ENCODE measurements at regions not wholly inside any gene's neighbourhood (a gene's known extent, or its start where the extent isn't known, plus 50 kb on each side); places are given as distances from the start of the nearest gene placed in this dataset.

DNA sequence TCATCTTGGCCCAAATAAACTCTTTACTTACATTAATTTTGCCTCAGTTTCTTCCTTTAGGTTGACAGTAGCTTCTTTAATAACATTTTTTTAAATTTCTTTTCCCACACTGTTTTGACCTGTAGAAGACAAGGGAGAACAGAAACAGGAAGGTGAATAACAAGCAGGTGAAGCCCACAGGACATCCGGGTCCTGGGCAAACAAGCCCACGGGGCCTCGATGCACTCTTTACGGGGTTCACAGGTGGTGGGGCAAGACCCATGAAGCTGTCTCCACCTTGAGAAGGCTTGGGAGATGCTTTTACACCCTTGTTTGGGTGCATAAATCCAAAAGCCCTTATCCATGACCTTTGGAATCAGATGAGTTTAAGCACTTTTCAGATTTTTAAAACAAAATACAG is 301.0 kb upstream of the MGAT5 start:
- no peak for DNase-seq

DNA sequence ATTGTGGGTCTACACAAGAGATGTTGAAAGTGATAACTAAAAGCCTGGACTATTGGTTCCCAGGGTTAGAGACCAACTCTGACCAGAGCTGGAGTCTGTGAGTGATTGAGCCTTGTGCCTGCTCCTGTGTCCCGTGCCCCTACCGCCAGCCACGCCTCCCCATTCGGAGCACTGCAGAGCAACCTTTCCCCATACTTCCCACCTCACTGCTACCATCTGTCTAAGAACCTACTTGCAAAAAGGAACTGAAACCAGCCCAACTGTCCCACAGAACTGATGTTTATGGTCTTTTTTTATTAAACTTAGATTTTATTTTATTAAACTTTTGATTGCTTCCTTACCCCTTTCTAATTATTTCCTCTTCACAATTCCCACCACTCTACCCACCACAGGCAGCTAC is 300.3 kb upstream of the MGAT5 start:
- no peak for DNase-seq

DNA sequence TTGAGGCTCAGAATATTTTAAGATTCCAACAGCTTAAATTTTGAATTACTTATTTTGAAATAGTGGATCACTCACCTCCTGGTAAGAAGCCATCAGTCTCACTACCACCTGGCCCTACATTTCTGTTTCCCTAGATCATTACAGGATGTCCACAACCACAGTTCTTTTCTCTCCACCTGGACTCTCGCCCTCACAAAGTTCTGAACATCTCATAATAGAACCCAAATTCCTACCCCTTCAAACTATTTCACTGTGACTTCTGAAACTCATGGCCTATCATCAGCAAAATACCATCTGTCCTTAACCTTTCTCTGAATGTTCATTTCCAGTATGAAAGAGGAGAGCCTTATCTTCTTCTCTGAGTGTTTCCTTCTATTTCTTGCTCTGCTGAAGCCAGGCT is 299.2 kb upstream of the MGAT5 start:
- no peak for DNase-seq

DNA sequence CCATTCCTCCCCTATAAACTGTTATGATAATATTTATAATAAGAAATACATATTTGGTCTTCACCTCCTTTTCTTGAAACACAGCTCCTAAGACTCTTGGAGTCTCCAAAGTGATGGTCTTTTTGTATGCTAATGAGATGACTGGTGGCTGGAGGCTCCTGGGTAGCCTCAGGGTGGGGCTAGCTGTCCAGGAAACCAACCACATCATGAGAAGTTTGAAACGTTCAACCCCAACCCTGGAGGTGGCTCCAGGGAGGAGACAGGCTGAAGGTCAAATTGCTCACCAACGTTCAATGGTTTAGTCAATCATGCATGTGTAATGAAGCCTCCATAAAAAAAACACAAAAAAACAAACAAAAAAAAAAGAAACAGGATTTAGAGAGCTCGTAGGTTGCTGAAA is 298.7 kb upstream of the MGAT5 start:
- no peak for DNase-seq

DNA sequence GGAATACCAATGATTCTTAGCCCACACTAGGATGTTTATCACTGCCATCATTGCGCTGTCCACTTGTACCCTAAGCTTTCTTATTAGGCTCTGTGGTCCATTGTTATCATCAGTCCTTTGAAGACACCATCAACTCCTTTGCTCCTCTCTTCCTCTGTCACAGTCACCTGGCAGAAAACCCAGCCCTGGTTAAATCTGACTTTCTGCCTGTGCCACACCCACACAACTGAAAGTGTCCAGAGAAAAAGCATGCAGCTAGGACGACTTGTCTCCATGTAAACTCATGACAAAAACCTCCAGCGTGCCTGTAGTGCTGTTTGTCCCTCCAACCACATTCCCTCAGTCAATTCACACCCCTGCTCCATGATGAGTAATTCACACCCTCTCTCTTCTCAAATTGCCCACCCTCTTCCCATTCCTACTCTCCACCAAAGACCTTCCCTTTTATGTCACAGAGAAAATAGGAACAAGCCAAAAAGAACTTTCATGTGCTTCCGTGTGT is 297.4 kb upstream of the MGAT5 start:
- DNase-seq = no peak

DNA sequence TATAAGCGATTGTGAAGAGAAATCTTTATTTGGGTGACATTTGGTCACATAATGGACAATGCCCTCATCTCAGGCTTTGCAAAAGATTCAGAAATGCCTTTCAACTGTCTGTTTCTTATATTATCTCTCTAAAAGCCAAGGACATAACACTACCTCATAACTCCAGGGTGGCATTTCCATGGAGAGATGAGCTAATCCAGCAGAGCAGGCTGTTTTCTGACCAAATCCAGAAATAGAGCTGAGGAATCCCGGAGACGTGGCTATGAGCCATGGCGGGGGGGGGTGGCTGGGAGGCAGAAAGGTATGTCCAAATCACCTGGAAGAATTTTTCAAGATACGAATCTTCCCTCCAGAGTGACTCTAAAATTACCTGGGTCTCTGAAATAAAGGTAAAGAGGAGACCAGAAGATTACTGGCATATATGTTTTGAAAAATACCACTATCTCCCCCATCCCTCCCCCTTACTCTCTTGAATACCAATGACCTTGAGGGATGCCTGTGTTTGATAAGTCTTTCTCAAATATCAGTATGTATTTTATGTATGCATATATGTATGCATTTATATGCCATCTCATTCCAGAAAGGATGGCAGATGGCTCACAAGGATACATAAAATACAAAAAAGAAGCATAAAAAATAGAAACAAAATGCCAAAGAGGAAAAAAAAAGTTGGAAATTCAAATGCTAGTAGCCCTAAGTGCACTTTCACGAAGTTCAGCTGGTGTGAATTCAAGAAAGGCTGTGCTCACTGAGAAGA is 296.0 kb upstream of the MGAT5 start:
- no peak for DNase-seq

DNA sequence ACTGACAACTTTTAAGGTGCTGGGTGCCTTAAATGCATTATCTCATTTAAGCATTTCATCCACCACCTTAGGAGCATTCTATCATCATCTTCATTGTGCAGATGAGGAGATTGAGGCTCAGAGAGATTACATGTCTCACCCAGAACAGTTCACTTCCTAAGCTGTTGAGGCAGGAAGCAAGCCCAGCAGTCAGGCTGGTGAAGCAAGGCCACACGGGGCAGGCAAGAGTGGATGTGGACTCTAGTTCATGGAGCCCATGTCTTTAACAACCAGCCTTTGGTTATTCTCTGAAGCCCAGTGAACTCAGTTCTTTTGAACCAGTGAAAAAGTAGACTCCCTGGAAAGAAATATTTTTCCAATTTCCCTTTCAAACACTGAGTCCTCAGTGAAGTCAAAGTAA is 294.8 kb upstream of the MGAT5 start:
- DNase-seq = no peak

DNA sequence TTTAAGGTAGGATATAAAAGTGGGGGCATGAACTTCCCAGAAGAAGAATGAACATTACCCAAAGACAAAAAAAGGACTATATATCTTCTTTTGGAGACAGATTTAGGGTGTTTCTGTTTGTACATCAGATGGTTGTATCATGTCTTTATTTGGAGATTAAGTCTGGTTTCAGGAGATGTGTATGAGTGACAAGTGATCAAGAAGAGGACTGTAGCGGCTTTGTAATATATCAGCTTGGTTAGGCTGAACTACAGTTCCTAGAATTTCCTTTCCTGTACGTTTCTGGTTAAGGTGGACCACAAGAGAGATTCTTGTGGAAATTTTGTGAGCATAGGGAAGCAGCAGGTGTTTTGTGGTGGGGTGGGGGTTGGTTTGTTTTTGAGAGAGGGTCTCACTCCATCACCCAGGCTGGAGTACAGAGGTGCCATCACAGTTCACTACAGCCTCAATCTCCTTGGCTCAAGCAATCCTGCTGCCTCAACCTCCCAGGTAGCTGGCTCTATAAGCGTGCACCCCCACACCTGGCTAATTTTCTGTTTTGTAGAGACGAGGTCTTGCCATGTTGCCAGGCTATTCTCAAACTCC is 287.1 kb upstream of the MGAT5 start:
- no peak for DNase-seq

DNA sequence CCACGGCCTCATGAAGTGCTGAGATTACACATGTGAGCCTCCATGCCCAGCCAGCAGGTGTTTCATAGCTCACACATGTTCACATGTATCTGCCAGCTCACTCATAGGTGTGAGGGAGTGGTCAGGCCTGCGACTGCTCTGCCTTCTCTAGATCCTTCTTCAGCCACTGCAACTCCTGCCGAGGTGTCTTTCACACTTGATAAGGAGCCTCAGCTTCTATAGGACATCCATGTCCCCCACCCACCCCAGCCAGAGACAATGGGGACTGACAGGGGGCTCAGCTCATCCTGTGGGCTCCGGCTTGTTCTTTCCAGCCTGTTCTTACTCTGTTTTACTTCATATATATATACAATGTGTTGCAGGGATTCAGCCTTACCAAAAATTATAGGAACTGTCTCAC is 286.5 kb upstream of the MGAT5 start:
- DNase-seq = no peak

DNA sequence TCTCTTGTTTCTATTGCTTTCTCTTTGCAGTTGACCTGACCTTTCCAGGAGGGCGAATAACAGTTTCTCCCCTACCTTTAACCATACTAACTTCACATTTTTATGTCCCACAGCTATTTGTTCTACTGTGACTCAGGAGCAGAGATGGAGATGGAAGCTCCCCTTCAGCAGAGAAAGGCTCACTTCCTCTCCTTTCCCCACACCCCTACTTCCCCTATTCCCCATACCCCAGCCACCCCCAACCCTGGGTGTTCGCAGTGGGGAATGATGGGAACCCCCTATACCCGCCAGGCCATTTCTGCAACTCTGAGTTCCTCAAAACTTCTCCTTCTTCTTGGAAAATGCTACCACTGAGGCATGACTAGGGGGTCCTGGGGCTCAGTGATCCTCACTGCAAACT is 285.4 kb upstream of the MGAT5 start:
- no peak for DNase-seq

DNA sequence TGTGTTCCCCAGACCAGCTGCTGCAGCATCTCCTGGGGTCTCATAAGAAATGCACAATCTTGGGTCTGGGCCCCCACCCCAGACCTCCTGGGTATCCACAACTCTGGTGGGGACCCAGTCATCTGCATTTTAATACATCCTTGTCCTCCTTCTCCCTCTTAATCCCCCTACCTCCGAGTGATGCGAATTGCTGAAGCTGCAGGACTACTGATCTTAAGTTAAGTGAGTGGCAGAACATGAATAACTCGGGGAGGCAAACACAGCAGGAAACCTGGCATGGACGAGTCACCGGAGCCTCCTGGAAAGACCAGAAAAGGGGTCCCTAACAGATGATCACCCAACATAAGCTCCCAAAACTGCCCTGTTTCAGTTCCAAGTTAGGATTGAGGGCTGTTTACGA is 283.2 kb upstream of the MGAT5 start:
- no peak for DNase-seq

DNA sequence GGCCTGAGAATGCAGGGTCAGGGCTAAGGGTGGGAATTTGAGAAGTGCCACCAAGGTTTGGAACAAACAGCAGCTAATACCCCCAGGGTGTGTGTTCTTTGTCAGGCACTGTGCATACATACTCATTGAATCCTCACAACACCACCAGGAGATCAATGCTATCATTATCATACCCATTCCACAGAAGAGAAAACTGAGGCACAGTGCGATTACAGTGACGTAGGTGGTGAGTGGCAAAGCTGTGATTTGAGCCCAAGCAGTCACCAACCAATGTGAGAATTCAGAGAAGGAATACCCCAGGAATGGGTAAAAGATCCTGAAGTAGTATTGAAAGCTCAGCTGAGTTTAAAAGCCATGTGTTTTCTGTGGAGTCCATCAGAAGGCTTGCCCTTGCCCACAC is 281.6 kb upstream of the MGAT5 start:
- DNase-seq = no peak

DNA sequence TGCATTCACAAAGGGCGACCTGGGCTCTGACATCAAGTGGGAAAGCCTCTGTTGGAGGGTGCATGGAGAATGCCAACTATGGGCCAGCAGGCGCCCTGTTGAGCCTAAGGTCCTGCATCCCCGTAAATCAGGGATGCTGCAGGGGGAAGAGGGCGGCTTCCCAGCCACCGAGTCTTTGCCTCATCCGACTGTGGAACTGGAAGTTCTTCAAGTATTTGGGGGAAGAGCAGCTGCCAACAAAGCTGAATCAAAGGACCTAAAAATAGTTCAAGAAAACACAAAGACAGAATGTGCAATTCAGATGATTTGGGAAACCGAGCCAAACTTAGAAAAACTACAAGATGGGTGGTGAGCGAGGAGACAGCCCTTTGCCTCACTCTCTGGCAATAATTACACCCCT is 281.1 kb upstream of the MGAT5 start:
- DNase-seq = no peak

DNA sequence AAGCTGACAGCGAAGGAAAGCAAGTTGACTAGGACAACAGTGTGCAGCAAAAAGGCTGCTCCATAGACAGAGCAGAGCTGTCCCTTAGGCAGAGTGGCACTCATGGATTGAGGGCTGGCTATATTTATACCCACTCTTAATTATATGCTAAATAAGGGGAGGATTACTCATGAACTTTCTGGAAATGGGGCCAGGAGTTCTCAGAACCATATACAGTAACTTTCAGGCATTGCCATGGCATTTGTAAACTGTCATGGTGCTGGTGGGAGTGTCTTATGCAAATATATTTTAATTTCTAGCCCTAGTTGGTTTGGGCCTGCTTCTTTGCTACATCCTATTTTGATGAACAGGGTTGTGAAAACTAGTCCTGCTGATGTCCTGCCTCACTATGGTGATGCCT is 279.5 kb upstream of the MGAT5 start:
- DNase-seq = no peak

DNA sequence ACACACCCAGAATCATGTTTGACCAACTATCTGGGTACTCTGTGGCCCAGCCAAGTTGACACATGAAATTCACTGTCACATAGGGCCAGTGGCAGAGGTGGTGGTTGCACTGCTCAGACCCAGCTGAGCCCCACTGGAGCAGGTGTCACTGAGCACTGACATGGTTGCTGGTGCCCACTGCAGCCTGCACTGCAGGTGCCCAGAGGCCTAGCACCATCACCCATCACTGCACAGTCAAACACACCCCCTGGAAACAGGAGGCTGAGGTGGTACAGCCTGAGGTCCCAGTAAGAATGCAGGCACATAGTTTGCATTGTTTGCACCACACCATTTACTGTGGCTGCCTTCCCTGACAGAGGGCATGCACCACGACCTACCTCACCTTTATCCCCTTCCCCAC is 278.7 kb upstream of the MGAT5 start:
- DNase-seq = no peak

DNA sequence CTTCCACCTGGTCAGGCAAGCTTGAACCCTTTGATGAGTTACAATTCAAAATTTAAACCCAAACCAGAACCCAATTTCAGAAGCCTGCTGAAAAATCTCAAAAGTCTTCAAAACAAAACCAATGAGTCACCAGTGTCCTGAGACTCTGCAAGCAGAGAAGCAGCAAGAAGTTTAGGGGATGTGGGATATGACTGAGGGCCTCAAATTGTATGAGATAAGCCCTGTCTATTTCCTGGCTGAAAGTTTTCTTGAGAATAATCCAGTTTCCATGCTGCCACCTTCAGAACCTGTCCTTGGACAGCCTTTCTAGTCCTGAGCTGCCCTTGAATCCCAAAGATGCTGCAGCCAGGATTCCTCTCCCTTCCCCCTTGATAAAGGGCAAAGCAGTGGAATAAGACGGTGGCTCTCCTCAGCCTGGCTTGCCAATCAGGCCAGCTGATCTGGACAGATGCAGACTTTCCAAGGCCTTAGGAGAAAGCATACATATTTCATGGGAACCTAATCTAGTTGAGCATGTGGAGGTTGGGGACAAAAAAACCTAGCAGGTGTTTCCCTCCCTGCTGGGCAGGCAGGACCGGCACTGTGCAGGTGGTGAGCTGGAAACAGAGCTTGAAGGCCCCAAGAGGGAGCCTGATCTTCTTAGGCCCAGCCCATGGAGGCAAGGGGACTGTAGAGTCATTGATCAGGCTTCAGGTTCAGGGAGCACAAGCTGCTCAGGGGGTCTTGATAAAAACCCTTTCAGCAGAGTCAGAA is 278.0 kb upstream of the MGAT5 start:
- DNase-seq = no peak

DNA sequence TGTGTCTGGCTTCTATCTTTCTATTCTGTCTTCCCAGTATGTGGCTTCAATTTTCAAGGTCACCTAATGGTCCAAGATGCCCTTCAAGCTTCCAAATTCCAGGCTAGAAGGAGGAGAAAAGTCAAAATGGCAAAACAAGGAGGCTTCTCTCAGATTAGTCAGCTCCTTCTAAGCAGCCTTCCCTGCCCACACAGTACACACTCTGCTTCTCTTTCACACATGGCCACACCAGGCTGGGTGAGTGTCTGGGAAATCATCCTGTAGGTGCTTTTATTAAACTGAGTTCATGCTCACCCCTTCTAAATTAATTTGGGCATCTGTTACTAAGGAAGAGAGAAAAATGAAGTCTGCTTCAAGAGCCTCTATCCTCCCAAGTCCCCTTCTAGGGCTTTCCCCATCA is 277.2 kb upstream of the MGAT5 start:
- no peak for DNase-seq

DNA sequence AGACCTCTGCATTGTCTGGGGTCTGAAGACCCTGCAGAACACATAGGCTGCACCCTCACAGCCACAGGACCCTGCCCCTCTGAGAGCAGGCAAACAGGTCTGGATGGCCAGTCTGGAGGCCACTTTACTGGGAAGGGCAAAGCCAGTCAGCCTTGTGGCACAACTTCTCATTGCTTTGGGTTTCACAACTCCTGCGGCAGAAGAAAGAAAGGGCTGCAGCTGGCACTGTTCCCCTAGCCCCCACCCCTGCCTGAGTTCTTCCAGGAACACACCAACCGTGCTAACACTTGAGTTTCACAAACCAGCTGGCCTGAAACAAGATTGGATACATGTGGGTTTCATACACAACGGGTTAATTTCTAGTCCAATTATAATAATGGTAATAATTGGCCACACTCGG is 276.5 kb upstream of the MGAT5 start:
- DNase-seq = no peak

DNA sequence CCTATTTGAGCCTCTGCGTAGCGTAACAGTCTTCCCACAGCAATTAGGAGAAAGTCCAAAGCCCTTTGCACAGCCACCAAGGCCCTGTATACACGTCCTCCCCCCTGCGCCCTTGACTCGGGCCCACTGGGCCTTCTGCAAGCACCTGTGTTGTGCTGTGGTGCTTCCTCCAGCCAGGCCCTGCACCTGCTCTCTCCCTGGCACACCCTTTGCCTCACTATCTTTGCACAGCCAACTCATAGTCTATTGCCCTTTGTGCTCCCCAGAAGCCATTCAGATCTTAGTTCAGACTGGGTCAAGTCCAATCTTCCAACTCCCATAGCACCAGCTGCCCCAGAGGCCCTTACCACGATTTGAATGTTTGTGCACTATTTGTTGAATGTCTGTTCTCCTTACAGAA is 271.6 kb upstream of the MGAT5 start:
- no peak for DNase-seq

DNA sequence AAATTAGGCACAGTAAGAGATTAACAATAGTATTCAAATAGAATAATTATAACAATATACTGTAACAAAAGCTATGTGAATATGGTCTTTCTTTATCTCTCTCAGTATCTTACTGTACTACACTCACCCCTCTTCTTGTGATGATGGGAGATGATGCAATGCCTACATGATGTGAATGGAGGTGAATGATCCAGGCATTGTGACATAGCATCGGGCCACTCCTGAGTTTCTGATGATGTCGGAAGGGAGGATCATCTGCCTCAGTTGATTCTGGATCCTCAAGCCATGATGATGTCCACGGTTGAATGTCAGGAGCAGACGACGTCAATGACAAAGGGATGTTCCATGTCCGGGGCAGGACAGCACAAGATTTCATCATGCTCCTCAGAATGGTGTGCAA is 268.3 kb upstream of the MGAT5 start:
- DNase-seq = no peak

DNA sequence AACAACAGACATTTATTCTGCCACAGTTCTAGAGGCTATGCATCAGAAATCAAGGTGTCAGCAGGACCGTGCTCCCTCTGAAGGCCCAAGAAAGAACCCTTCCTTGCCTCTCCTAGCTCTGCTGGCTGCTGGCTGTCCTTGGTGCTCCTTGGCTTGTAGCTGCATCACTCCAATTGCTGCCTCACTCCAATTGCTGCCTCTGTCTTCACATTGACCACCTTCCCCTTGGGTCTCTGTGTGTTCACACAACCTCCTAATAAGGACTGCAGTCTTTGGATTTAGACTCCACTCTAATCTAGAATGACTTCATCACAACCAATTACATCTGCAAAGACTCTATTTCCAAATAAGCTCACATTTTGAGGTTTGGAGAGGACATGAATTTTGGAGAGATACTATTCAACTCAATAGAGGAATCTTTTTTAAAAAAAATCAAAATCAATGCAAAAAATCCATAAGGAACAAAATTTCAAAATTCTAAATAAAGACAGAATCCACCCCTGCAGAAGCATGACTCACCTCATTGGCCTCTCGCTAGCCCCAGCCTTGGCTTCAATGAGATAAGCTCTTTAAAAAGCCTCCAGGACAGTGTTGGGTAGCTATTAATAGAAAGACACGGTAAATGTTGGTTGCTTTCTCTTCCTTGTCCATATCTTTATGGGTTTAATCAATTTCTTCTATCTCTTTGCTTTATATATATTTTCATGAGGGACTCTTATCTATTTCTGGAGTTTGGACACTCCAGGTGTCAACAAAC is 267.6 kb upstream of the MGAT5 start:
- DNase-seq = no peak

DNA sequence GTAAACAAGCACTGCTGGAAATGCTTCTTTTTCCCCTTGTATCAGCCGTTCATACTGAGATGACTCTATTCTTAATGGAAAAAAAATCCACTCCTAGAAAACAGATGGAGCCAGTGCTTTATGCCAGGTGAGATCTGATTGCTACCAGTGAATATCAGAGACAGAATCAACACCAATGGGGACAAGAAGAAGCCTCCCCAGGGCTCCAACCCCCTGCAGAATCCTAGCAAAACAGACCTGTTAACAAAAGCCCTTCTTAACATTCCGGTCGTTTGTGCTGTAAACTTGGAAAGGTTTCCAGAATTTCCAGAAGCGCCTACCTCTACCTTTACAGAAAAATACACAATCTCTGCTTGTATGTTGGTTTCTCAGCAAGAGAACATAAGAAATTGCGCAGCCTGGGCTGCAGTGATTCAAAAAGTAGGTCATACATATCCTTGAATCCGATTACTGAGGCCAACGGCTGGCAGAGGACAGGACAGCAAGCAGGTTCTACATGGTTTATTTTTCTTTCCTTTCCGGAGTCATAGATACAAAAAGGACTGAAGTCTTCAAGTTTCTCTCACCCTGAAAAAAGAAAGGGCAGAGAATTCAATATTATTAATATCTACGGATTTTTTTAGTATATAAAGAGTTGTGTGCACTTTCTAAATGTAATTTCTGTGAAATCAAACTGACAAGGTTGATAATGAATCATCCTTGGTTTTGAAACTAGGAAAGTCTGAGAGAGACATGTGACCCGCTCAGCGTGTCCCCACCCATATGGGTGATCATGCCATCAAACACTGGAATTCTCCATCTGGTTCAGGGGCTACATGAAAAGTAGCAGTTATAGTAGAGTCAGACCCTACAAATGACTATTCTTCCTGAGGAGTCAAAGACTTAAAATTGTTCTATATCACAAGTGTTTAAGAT is 266.7 kb upstream of the MGAT5 start:
- no peak for DNase-seq

All from NCI-H1694 treated with DMSO at 0.1 percent for 48 hours (cell line).